CD4-positive, alpha-beta T cell treated with Interleukin-17A for 4 hours (primary cell): ENCODE measurements at regions not wholly inside any gene's neighbourhood (a gene's known extent, or its start where the extent isn't known, plus 50 kb on each side); places are given as distances from the start of the nearest gene placed in this dataset.

Experiments used
- DNase-seq: peaks from one replicate; pipeline ENCODE4 v3.0.0-alpha.2; 2020; ENCODE audit warnings: mixed read lengths

GRCh38 chr7:90094030-90094429 is 60.2 kb upstream of the STEAP1 start:
- DNase-seq: no peak
